K562 (cell line): ENCODE measurements at regions not wholly inside any gene's neighbourhood (a gene's known extent, or its start where the extent isn't known, plus 50 kb on each side); places are given as distances from the start of the nearest gene placed in this dataset.

Experiments
- ARID4B ChIP-seq: sonication (generic); formaldehyde crosslinking; IDR thresholded peaks from 2 replicates; pipeline ENCODE4 v1.8.0; 2022; ENCODE audit warnings: mild to moderate bottlenecking, missing genetic modification reagents
- BHLHE40 ChIP-seq: IDR thresholded peaks from 2 replicates; pipeline ENCODE4 v1.6.1; 2011; ENCODE audit warnings: low read length, improper control_type of control experiment
- POLR2G ChIP-seq: fragments of 200-400 bp; formaldehyde crosslinking; IDR thresholded peaks from 2 replicates; pipeline ENCODE4 v1.6.1; 2017; ENCODE audit warnings: low read depth, mild to moderate bottlenecking, antibody characterized with exemption, low read length, moderate library complexity
- PPARD ChIP-seq: fragments of 250-450 bp; sonication (Bioruptor Pico); IDR thresholded peaks from 2 replicates; pipeline ENCODE4 v1.8.0; 2022; ENCODE audit warnings: inconsistent platforms, mild to moderate bottlenecking, moderate library complexity
- RBBP5 ChIP-seq: fragments of 200-600 bp; sonication (generic); IDR thresholded peaks from 2 replicates; pipeline ENCODE4 v1.6.1; 2012; ENCODE audit warnings: borderline replicate concordance, mild to moderate bottlenecking, low read length, control low read depth, inconsistent platforms; ENCODE audit not compliant: insufficient read depth, poor library complexity, severe bottlenecking
- ZBTB7A ChIP-seq: IDR thresholded peaks from 2 replicates; pipeline ENCODE4 v1.6.1; 2011; ENCODE audit warnings: low read depth, mild to moderate bottlenecking, low read length, moderate library complexity, borderline replicate concordance; ENCODE audit not compliant: control insufficient read depth

- no peak for TF ChIP-seq RBBP5
- TF ChIP-seq ARID4B (CRISPR knock-in tag): no peak
- TF ChIP-seq PPARD: no peak
- peak; percentile 52; the same call in 1 of the 2 replicates for TF ChIP-seq POLR2G
- peak; percentile 66; the same call in 1 of the 2 replicates for TF ChIP-seq ZBTB7A
- TF ChIP-seq BHLHE40: peak; percentile 40; the same call in 1 of the 2 replicates
- TF ChIP-seq, all 486 proteins: peak for 10
These were observed 164.3 kb upstream of the PABPC3 start (continued) for GRCh38 chr13:24931450-24932251.
